ENCODE measurements at regions not wholly inside any gene's neighbourhood (a gene's known extent, or its start where the extent isn't known, plus 50 kb on each side); places are given as distances from the start of the nearest gene placed in this dataset.

GRCh38 chr1:229217716-229218115 is 53.2 kb upstream of the RAB4A start:
- H3K4me1 ChIP-seq (ENCODE audit: control insufficient read depth in 4 of 4, insufficient read depth in 4 of 4, low read length in 3 of 4): peaks cover 0 to 14% (median 0%) of the 10 kb centered on the region in 4 donors
- no peak overlapping the region for H3K4me3 ChIP-seq (ENCODE audit: low read depth in 1 of 3, low read length in 3 of 3)
- 73% methylated on average over 8 of the region's 8 CpGs for whole genome bisulfite sequencing
- H3K27me3 ChIP-seq (ENCODE audit: control insufficient read depth in 4 of 4, insufficient read depth in 4 of 4, low read length in 3 of 4): no peaks in the 10 kb centered on the region
- no peak overlapping the region for H3K27ac ChIP-seq (ENCODE audit: low read depth in 1 of 2, low read length in 2 of 2)
- DNase-seq (ENCODE audit: low spot score): no peak
- TF ChIP-seq RXRA (IDR thresholded peaks at IDR 0.05) (no peak), SP1 (IDR thresholded peaks at IDR 0.05) (no peak), NR2F2 (IDR thresholded peaks at IDR 0.05) (no peak), YY1 (IDR thresholded peaks at IDR 0.05) (no peak), GABPA (IDR thresholded peaks at IDR 0.05 in 1 of 2, conservative IDR thresholded peaks at IDR 0.05 in 1 of 2) (no peak), HNF4A (conservative IDR thresholded peaks at IDR 0.05) (no peak), FOXA1 (IDR thresholded peaks at IDR 0.05) (no peak), ATF3 (IDR thresholded peaks at IDR 0.05) (no peak), JUND (IDR thresholded peaks at IDR 0.05) (no peak), ZBTB33 (IDR thresholded peaks at IDR 0.05) (no peak), FOXA2 (IDR thresholded peaks at IDR 0.05) (no peak), MAX (IDR thresholded peaks at IDR 0.05) (no peak), REST (IDR thresholded peaks at IDR 0.05) (no peak), HNF4G (IDR thresholded peaks at IDR 0.05) (no peak), EGR1 (IDR thresholded peaks at IDR 0.05; ENCODE audit: low read depth in 2 of 2) (no peak), CTCF (IDR thresholded peaks at IDR 0.05; ENCODE audit: low read depth, low read length, missing input control) (no peak), RAD21 (IDR thresholded peaks at IDR 0.05) (no peak)
- H3K9me3 ChIP-seq (ENCODE audit: control insufficient read depth in 4 of 4, low read length in 3 of 4): no peaks in the 10 kb centered on the region
- H3K36me3 ChIP-seq (ENCODE audit: control insufficient read depth in 4 of 4, insufficient read depth in 3 of 4, low read depth in 1 of 4, low read length in 3 of 4): no peaks in the 10 kb centered on the region
- no peak overlapping the region for H3K9ac ChIP-seq (ENCODE audit: low read depth in 1 of 2, low read length in 2 of 2)

- DNase-seq (ENCODE audit: low spot score): no peak
- Histone ChIP-seq H3K4me1 (ENCODE audit: control insufficient read depth in 4 of 4, insufficient read depth in 4 of 4, low read length in 3 of 4) (peaks cover 0 to 21% (median 3%) of the 10 kb centered on the region in 4 donors), H3K27me3 (ENCODE audit: control insufficient read depth in 4 of 4, insufficient read depth in 4 of 4, low read length in 3 of 4) (no peaks in the 10 kb centered on the region), H3K36me3 (ENCODE audit: control insufficient read depth in 4 of 4, insufficient read depth in 3 of 4, low read depth in 1 of 4, low read length in 3 of 4) (no peaks in the 10 kb centered on the region), H3K4me3 (ENCODE audit: low read depth in 1 of 3, low read length in 3 of 3) (no peak overlapping the region), H3K27ac (ENCODE audit: low read depth in 1 of 2, low read length in 2 of 2) (no peak overlapping the region), H3K9ac (ENCODE audit: low read depth in 1 of 2, low read length in 2 of 2) (no peak overlapping the region), H3K9me3 (ENCODE audit: control insufficient read depth in 4 of 4, low read length in 3 of 4) (no peaks in the 10 kb centered on the region)
- WGBS: 54% methylated on average over 1 of the region's 1 CpG
- TF ChIP-seq SP1 (IDR thresholded peaks at IDR 0.05) (no peak), ATF3 (IDR thresholded peaks at IDR 0.05) (no peak), GABPA (IDR thresholded peaks at IDR 0.05 in 1 of 2, conservative IDR thresholded peaks at IDR 0.05 in 1 of 2) (no peak), FOXA1 (IDR thresholded peaks at IDR 0.05) (no peak), MAX (IDR thresholded peaks at IDR 0.05) (no peak), ZBTB33 (IDR thresholded peaks at IDR 0.05) (no peak), CTCF (IDR thresholded peaks at IDR 0.05; ENCODE audit: low read depth, low read length, missing input control) (no peak), EGR1 (IDR thresholded peaks at IDR 0.05; ENCODE audit: low read depth in 2 of 2) (no peak), NR2F2 (IDR thresholded peaks at IDR 0.05) (no peak), RXRA (IDR thresholded peaks at IDR 0.05) (no peak), JUND (IDR thresholded peaks at IDR 0.05) (no peak), RAD21 (IDR thresholded peaks at IDR 0.05) (no peak)
These were observed 52.3 kb upstream of the RAB4A start for GRCh38 chr1:229218612-229219025.

Measured in liver (tissue), 8 donors.